HG02870 (cell line): ENCODE measurements at regions not wholly inside any gene's neighbourhood (a gene's known extent, or its start where the extent isn't known, plus 50 kb on each side); places are given as distances from the start of the nearest gene placed in this dataset.

Experiments
- ATAC-seq: cut with Tn5 transposase; IDR thresholded peaks from one replicate; pipeline ENCODE4 v1.9.1; 2021; ENCODE audit warnings: mild to moderate bottlenecking, moderate library complexity; ENCODE audit not compliant: unreplicated experiment

GRCh38 chr7:47691988-47692387 lies 110.1 kb upstream of the TNS3 start:
- ATAC-seq: no peak

DNA sequence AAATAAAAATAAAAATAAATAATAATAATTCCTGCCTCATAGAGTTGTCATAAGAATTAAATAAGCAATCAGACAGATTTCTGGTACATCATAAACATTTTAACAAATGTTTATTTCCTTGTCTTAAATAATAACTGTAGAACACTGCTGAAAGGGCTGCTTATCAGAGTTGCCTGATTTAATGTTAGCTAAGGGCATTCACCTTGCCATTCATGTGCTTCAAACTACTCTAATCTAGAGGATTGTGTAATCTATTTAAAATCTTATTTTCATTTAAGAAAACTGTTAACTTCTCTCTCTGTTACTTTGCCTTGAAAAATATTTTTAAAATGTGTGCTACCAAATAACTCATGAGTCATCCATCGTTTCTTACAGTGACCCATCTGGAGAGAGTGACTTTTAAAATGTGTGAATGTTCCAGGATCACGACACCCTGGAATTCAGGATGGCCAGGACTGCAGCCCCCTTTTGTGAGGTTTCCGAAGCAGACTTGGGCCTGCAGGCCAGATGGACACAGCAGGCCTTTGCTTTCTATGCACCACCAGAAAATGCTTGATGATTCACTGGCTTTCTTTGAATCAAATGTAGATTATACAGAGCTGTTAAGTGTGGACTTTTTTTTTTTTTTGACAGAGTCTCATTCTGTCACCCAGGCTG lies 109.1 kb upstream of the TNS3 start:
- ATAC-seq: no peak

DNA sequence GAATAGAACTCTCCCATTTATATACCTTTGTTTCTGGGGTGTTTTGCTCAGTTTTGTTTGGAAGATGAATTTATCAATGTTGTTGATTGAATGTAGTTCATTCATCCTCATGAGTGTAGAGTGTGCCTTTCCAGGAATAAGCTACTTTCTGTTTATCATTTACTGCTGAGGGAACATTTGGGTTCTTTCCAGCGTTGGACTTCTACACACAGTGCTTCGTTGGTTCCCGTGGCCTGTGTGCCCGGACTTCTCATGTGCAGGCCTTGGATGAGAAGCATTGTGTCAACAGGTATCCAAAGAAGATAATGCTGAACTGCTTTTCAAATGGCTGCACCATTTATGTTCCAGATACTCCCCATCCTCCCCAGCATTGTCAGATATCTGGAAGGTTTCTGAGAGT lies 107.6 kb upstream of the TNS3 start:
- no peak for ATAC-seq

DNA sequence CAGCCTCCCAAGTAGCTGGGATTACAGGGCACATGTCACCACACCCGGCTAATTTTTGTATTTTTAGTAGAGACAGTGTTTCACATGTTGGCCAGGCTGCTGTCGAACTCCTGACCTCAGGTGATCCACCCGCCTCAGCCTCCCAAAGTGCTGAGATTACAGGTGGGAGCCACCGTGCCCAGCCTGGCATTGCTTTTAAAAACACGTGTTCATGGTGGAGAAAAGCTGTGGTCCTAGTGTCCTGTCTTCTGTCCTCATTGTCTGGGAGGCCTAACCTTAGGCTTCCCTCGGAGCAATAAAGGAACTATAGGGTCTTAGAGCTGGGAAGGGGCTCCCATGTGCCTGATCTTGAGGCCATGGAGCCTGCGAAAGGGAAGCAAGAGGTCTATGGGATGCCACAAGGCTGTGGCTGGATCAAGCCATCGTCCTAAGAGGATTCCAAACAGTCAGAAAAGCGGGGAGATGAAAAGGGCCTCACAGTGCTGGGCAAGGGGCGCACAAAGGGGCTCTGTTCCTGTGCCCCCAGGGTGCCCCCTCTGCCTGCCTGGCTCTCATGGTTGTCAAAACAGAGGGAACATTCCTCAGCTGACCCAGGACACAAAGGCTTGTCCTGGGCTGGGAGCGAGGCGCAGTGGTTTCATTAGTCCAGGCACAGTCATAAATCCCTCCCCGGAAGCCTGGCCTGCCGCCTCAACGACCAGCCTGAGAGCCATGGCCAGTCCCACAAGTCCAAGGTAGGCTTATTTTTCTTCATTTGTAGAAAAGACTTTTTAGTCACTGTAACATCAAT lies 106.6 kb upstream of the TNS3 start:
- no peak for ATAC-seq

- ATAC-seq: no peak
Observed at GRCh38 chr7:47685712-47686376, 103.9 kb upstream of the TNS3 start.

DNA sequence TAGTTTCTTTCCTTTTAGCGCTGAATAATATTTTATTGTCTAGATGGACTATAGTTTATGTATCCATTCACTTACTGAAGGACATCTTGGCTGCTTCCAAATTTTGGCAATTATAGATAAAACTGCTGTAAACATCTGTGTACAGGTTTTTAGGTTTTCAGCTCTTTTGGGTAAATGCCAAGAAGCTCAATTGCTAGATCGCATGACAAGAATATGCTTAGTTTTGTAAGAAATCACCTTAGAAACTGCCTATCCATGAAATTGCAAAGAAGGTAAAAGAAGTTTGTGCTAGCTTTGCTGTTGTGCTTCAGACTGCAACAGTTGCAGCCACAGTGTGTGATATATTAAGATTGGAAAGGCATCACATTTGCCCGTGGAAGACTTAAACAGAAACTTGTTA lies 103.2 kb upstream of the TNS3 start:
- ATAC-seq: no peak

DNA sequence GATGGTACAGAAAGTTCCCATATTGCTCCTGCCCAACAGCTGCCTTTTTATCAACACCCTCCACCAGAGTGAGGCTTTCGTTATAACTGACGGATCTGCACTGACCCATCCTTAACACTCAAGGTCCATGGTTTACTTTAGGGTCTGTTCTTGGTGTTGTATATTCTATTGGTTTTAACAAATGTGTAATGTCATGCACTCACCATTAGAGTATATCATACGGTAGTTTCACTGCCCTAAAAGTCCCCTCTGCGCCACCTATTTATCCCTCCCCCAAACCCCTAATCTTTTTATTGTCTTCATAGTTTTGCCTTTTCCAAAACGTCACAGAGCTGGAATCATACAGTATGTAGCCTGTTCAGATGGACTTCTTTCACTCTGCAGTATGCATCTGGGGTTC lies 102.8 kb upstream of the TNS3 start:
- no peak for ATAC-seq

- no peak for ATAC-seq
Observed at GRCh38 chr7:47683485-47683898, 101.6 kb upstream of the TNS3 start.

GRCh38 chr7:47682874-47683273 lies 101.0 kb upstream of the TNS3 start:
- no peak for ATAC-seq

DNA sequence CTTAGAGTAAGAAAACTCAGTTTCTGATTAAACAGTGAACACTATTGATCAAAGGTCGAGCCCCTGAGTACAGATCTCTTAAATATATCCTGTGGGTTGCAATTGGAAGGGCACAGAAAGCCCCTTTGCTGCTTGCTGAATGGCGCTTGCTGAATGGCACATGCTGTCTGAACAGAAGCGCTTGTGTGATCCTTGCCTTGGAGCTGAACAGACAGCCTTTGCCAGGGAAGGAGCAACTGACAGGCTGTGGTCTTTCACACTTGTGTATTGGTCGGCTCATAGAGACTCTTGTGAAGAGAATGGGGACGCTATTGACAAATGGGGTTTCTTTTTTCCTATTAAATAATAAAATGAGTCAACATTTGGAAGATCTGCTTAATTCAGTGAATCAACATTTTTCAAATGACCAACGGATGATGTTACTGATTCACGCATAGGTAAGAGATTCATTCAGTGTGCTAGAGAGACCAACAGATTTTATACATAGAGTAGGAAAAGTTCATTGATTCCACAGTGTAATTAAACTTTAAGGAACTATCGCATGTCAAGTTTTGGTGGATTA lies 99.4 kb upstream of the TNS3 start:
- no peak for ATAC-seq

DNA sequence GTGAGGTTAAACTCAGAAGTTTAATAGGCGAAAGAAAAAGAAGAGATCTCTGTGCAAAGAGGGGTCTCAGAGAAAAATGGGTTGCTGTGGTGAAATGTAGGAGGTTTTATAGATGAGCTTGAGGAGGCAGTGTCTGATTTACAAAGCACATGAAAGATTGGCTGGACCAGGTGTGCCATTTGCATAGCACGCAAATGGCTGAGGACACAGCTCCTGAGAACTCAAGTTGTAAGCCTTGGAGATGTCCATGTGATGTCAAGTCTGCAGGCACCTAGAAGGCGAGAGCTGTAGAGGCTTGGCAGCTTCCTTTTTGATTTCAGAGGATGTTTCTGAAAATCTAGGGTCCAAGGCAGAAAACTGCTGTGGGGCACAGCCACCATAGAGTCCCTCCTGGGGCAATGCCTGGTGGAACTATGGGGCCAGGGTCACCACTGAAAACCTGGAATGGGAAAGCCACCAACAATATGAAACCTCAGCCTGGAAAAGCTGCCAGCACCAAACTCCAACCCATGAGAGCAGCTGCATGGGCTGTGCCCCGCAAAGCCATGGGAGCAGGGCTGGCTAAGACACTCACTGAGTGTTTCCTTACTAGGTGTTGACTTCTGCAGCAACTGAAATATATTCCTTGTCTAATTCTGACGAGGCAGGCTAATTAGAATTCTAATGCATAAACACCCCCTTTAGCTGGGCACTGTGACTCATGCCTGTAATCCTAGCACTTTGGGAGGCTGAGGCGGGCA lies 96.9 kb upstream of the TNS3 start:
- ATAC-seq: no peak

GRCh38 chr7:47677664-47678063 lies 95.8 kb upstream of the TNS3 start:
- no peak for ATAC-seq

GRCh38 chr7:47677093-47677492 lies 95.2 kb upstream of the TNS3 start:
- ATAC-seq: no peak

DNA sequence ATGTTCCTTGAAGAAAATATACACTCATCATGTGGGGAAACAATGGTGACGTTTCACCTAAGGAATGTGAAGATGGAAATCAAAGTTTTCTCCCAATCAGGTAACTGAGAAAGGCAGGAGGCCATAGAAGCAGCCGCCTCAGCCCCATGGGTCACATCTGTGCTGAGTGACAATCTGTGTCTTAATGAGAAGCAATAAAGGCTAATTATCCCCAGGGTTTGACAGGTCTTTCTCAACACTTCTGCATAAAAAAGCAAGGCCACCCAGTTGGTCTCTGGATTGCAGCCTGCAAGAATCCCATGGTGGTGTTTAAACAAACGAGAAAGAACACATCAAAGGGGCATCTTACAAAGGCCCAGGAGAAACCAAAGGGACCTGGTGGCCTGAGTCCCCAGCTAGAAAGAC lies 91.1 kb upstream of the TNS3 start:
- ATAC-seq: no peak

GRCh38 chr7:47672271-47672791 lies 90.4 kb upstream of the TNS3 start:
- ATAC-seq: no peak

DNA sequence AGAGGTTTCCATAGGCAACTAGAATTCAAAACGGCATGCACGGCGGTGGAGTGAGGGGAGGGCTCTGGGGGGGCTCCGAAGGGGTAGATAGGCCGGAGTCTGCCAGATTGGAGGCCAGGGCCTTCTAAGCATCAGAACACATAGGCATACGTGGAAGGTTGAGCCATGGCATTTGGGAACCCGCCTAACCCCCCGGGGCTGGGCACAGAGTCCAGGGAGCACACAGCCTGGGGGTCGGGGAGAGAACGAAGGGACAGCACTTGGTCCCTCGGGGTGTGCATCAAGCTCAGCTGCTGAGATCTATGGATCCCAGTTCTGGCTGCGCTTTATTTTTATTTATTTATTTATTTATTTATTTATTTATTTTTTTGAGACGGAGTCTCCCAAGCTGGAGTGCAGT lies 89.4 kb upstream of the TNS3 start:
- no peak for ATAC-seq

- peak; percentile 76 for ATAC-seq
Observed at GRCh38 chr7:47670729-47671128, 88.8 kb upstream of the TNS3 start.

DNA sequence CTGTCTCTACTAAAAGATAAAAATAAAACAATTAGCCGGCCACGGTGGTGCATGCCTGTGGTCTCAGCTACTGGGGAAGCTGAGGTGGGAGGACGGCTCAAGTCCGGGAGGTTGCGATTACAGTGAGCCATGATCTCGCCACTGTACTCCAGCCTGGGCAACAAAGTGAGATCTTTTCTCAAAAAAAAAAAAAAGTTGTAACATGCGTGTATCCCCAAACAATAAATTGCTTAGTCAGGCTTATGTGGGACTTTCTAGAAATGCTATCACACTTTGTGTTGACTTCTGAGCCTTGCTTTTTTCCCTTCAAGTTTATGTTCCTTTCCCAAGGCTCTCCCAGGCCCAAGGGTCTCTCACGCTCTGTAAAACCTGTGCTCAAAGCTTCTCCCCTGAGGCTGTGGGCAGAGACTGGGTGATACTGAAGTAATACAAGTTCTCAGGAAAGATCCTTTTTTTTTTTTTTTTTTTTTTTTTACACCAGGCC lies 88.0 kb upstream of the TNS3 start:
- no peak for ATAC-seq

DNA sequence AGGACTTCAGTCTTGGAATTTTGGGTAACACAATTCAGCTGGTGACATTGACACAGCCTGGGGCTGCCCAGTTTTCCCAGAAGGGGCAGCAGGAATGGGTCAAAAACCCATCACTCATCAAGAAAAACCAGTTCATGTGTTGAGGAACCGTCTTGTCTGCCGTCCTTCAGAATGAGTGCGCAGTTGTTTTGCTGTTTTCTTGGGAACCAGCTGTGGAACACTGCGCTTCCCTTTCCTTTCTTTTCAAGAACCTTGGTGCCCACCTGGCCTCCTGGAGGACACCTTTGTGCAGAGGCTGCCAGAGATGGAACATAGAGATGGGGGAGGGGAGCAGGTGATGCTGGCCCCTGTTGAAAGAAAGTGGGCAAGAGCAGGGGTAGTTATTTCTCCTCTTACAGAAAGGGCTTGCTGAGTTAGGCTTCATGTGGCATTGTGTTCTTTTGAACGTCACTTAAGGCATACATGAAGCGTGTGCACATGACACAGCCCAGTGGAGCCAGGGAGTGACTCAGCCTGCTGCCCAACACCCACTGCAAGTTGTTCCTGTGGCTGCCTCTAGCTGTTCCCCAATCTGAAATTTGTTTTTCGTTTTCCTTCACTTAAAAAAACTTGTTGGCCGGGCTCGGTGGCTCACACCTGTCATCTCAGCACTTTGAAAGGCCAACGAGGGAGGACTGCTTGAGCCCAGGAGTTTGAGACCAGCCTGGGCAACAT lies 87.4 kb upstream of the TNS3 start:
- peak; percentile 79 for ATAC-seq
